GM12875 (cell line): ENCODE measurements at regions not wholly inside any gene's neighbourhood (a gene's known extent, or its start where the extent isn't known, plus 50 kb on each side); places are given as distances from the start of the nearest gene placed in this dataset.

Experiments used
- H3K4me3 ChIP-seq: one replicate; pipeline ENCODE4 v1.5.1; 2011; ENCODE audit warnings: low read depth, low read length, control low read depth
- TF ChIP-seq, protein P1 (sequence below): IDR thresholded peaks from 2 replicates; pipeline ENCODE4 v1.5.1; 2011; ENCODE audit warnings: low read depth, mild to moderate bottlenecking, control low read depth, inconsistent platforms, low read length, moderate library complexity, borderline replicate concordance; ENCODE audit not compliant: insufficient read depth

DNA sequence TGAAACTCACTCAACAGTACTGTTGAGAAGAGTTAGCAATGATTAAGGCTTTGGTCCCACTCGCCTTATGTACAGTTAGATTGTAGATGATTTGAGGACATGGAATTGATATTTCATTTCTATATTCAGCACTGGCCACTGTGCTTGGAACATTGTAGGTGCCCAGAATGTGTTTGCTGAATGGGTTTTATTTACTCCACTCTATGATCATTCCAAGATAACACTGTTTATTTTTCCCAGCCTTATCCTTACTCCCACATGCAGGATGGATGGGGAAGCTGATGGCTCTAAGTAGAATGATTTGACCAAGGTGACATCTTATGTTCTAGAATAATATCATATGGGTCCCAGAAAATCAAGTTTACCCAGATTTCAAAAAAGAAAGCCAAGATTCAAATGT lies 124.6 kb upstream of the RXFP2 start:
- no peak overlapping the region for H3K4me3 ChIP-seq
- TF ChIP-seq, protein P1, sequence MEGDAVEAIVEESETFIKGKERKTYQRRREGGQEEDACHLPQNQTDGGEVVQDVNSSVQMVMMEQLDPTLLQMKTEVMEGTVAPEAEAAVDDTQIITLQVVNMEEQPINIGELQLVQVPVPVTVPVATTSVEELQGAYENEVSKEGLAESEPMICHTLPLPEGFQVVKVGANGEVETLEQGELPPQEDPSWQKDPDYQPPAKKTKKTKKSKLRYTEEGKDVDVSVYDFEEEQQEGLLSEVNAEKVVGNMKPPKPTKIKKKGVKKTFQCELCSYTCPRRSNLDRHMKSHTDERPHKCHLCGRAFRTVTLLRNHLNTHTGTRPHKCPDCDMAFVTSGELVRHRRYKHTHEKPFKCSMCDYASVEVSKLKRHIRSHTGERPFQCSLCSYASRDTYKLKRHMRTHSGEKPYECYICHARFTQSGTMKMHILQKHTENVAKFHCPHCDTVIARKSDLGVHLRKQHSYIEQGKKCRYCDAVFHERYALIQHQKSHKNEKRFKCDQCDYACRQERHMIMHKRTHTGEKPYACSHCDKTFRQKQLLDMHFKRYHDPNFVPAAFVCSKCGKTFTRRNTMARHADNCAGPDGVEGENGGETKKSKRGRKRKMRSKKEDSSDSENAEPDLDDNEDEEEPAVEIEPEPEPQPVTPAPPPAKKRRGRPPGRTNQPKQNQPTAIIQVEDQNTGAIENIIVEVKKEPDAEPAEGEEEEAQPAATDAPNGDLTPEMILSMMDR = no peak

DNA sequence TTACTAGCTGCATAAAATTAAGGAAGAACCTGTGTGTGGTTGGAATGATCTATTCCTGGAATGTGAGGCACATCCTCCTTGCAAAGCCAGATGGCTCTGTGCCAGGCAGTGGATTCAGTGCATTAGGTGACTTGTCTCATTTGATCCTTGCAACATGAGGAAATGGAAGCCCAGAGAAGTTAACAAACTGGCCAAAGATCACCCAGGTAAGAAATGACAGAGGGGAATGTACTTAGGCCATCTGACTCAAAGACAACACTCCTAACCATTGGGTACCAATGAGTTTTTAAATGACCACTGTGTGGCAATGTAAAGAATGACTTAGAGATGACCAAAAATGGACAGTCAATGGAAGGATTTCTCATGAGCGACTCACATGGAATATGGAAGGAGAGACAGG lies 114.2 kb upstream of the RXFP2 start:
- TF ChIP-seq, protein P1 = no peak
- H3K4me3 ChIP-seq = no peak overlapping the region

DNA sequence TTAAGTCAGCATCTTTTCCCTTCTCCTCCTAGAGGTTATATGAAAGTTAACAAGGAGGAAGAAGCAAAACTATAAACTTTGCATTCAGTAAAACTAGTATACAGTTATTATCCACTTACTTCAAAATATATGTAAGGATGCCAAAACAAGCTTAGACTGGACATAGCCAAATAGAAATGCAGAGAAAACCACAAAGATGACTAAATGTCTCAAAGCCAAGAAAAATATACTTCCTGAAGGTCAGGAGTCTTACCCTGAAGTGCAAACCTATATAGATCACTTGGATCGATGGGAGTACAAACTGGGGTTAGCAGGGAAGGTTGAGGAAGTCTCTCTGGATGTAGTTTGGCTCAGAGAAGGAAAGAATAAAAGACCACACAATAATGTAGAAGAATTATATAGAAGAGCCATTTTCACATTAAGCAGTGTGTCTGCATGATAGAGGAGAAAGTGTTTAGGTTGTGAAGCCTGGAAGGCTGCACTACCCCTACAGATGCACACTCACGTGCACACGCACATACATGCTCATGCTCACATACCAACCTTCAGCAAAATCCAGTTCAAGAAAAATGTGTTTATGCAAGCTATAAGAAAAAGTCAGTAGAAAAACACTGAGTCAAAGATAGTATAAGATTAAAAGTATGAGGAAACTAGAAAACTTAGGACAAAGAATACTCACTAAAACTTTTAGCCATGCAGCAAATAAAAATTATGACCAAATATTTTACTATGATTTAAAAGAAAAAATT lies 112.1 kb upstream of the RXFP2 start:
- TF ChIP-seq, protein P1 = no peak
- H3K4me3 ChIP-seq = no peak overlapping the region

DNA sequence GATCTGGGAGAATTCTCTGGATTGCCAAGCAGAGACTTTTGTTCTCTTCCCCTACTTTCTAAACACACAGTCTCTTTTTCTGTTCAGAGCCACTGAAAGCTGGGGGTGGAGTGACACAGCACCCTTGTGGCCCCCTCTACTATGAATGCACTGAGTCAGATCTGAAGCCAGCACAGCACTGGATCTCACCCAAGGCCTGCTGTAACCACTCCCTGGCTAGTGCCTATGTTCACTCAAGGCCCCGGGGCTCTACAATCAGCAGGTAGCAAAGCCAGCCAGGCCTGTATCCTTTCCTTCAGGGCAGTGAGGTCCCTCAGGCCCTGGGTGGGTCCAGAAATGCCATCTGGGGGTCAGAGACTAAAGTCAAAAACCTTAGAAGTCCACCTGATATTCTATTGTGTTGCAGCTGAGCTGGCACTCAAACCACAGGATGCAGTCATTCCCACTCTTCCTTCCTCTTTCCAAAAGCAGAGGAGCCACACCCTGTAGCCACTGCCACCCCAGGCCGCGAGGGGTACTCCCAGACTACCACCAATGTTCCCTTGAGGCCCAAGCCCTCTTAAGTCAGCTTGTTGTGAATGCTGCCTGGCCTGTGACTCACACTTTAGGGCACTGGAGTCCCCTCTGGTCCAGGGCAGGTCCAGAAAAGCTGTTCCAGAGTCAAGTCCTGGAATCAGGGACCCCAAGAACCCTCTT lies 110.1 kb upstream of the RXFP2 start:
- TF ChIP-seq, protein P1 = no peak
- no peak overlapping the region for H3K4me3 ChIP-seq

DNA sequence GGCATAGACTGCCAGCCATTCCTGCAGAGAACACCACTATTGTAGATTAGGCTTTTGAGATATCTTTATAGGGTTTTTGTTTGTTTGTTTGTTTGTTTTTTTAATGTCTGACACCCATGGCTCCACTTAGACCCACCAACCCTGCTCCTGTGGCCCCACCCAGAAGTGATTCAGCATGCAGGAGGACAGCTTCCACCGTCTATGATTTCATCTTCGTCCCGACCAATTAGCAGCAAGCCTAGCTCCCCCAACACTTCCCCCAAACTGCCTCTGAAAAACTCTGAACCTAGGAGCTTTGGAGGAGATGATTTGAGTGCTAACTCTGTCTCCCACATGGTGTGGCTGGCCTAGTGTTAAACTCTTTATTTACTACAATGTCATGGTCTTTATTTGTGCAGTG lies 108.3 kb upstream of the RXFP2 start:
- TF ChIP-seq, protein P1 = no peak

DNA sequence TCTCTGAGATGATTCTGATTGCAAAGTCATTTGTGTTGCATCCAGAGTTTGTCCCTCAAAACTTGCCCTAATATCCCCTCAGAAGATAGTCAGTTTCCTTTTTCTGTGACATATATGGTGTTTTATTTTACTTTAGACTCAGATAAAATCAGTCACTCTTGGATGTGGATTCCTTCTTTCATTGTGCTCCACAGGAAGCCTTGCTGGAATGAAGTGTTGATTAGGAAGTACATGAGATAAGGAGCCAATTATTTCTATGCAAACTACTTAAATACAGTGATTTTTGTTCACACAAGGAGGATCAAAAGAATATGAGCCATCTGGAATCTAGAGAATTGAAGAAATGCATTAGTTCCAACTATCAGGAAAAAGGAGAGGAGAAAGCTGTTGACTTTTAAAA lies 107.6 kb upstream of the RXFP2 start:
- TF ChIP-seq, protein P1 = no peak
- no peak overlapping the region for H3K4me3 ChIP-seq

More for the DNA sequence above, 108.3 kb upstream of the RXFP2 start:
- no peak overlapping the region for H3K4me3 ChIP-seq

DNA sequence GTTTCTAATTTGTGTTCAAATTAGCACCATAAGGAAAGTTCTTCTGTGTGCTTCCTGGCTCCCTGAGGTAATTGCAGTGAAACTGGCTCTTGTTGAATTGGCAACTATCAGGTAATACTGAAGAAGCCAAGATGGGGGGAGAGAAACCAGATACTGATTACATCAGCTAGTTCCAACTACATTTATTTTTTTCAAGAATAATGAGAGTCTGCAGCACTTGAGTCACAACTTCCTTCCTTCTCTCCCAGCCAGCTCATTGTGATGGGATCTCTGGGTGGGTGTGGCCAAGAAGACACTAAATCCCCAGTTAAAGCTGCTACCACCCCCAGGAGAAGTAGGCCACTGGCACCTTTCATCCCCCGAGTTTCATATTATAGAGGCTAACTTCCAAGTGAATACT lies 100.7 kb upstream of the RXFP2 start:
- no peak overlapping the region for H3K4me3 ChIP-seq
- TF ChIP-seq, protein P1 = no peak
